Ishikawa (cell line): ENCODE measurements at regions not wholly inside any gene's neighbourhood (a gene's known extent, or its start where the extent isn't known, plus 50 kb on each side); places are given as distances from the start of the nearest gene placed in this dataset.

ENCODE experiments used
- CREB1 ChIP-seq: IDR thresholded peaks from 2 replicates; pipeline ENCODE4 v1.6.1; 2012; ENCODE audit warnings: low read depth
- EGR1 ChIP-seq: IDR thresholded peaks from 2 replicates; pipeline ENCODE4 v1.6.1; 2012
- EP300 ChIP-seq: IDR thresholded peaks from 2 replicates; pipeline ENCODE4 v1.6.1; 2012; ENCODE audit warnings: borderline replicate concordance
- FOXM1 ChIP-seq: IDR thresholded peaks from 2 replicates; pipeline ENCODE4 v1.6.1; 2012; ENCODE audit warnings: low read depth, borderline replicate concordance
- TAF1 ChIP-seq: IDR thresholded peaks from 2 replicates; pipeline ENCODE4 v1.6.1; 2012; ENCODE audit warnings: low read depth, mild to moderate bottlenecking
- TEAD4 ChIP-seq: IDR thresholded peaks from 2 replicates; pipeline ENCODE4 v1.6.1; 2012
- YY1 ChIP-seq: IDR thresholded peaks from 2 replicates; pipeline ENCODE4 v1.6.1; 2012; ENCODE audit warnings: low read depth
- TF ChIP-seq, protein P1 (sequence below): IDR thresholded peaks from 2 replicates; pipeline ENCODE4 v1.6.1; 2012; ENCODE audit warnings: low read depth, mild to moderate bottlenecking
- TF ChIP-seq, protein P2 (sequence below): IDR thresholded peaks from 2 replicates; pipeline ENCODE4 v1.6.1; 2012

DNA sequence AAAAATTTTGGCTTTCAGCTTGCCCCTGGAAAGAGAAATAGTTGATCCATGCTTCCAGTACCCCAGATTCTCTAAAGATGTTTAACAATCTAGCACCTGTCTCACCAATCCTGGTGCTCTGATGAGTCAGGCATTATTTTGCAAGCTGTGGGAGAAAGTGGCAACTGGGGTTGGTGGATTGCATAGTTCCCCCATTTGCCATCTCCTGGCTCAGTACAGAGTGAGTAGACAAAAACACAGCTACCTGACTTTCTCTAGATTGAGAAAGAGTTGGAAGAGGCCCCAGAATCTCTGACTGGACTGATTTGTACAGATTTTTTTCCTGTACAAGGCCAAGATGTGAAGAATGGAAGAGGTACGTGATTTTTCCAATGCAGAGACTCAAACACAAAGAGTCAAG lies 75.1 kb upstream of the NEGR1 start:
- TF ChIP-seq EP300 (no peak), YY1 (no peak), CREB1 (no peak), EGR1 (no peak), TAF1 (no peak), FOXM1 (no peak), TEAD4 (no peak)
- TF ChIP-seq, protein P1, sequence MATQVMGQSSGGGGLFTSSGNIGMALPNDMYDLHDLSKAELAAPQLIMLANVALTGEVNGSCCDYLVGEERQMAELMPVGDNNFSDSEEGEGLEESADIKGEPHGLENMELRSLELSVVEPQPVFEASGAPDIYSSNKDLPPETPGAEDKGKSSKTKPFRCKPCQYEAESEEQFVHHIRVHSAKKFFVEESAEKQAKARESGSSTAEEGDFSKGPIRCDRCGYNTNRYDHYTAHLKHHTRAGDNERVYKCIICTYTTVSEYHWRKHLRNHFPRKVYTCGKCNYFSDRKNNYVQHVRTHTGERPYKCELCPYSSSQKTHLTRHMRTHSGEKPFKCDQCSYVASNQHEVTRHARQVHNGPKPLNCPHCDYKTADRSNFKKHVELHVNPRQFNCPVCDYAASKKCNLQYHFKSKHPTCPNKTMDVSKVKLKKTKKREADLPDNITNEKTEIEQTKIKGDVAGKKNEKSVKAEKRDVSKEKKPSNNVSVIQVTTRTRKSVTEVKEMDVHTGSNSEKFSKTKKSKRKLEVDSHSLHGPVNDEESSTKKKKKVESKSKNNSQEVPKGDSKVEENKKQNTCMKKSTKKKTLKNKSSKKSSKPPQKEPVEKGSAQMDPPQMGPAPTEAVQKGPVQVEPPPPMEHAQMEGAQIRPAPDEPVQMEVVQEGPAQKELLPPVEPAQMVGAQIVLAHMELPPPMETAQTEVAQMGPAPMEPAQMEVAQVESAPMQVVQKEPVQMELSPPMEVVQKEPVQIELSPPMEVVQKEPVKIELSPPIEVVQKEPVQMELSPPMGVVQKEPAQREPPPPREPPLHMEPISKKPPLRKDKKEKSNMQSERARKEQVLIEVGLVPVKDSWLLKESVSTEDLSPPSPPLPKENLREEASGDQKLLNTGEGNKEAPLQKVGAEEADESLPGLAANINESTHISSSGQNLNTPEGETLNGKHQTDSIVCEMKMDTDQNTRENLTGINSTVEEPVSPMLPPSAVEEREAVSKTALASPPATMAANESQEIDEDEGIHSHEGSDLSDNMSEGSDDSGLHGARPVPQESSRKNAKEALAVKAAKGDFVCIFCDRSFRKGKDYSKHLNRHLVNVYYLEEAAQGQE: no peak
- TF ChIP-seq, protein P2, sequence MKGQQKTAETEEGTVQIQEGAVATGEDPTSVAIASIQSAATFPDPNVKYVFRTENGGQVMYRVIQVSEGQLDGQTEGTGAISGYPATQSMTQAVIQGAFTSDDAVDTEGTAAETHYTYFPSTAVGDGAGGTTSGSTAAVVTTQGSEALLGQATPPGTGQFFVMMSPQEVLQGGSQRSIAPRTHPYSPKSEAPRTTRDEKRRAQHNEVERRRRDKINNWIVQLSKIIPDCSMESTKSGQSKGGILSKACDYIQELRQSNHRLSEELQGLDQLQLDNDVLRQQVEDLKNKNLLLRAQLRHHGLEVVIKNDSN: no peak
